A673 (cell line): ENCODE measurements at regions not wholly inside any gene's neighbourhood (a gene's known extent, or its start where the extent isn't known, plus 50 kb on each side); places are given as distances from the start of the nearest gene placed in this dataset.

ENCODE experiments used
- BruUV-seq: library from RNA; stranded (reverse); fragments of 400-500 nt; replicated peaks from 2 replicates; lab custom pipeline; 2021; lab: Mats Ljungman, UMichigan
- CTCF ChIA-PET: fragments of 300-600 bp; sonication (Branson Sonifier 250); formaldehyde crosslinking; loops from one replicate; lab custom pipeline; 2022; ENCODE audit warnings: antibody characterized with exemption; lab: Charles Lee
- POLR2A ChIA-PET: fragments of 300-600 bp; sonication (Branson Sonifier 250); formaldehyde crosslinking; loops from one replicate; lab custom pipeline; 2022; ENCODE audit warnings: antibody characterized with exemption; ENCODE audit not compliant: low non-redundant PET; lab: Charles Lee
- DNase-seq: peaks from one replicate; pipeline ENCODE4 v3.0.0-alpha.2; 2015; ENCODE audit warnings: low spot score
- H3K27ac ChIP-seq: fragments of 200-600 bp; sonication (generic); 2 replicates; pipeline ENCODE4 v1.5.1; 2016; ENCODE audit warnings: mixed run types, low read depth, mild to moderate bottlenecking, mixed read lengths, antibody characterized with exemption, low read length; ENCODE audit not compliant: poor library complexity, severe bottlenecking
- H3K27me3 ChIP-seq: fragments of 200-600 bp; sonication (generic); replicated peaks from 2 replicates; pipeline ENCODE4 v1.6.1; 2017; ENCODE audit warnings: mixed run types, low read depth, mild to moderate bottlenecking, mixed read lengths, antibody characterized with exemption, low read length; ENCODE audit not compliant: insufficient read depth, poor library complexity
- H3K36me3 ChIP-seq: fragments of 200-600 bp; sonication (generic); 2 replicates; pipeline ENCODE4 v1.6.1; 2016; ENCODE audit warnings: mixed run types, mild to moderate bottlenecking, mixed read lengths, antibody characterized with exemption, low read length; ENCODE audit not compliant: insufficient read depth, poor library complexity, severe bottlenecking
- H3K4me1 ChIP-seq: fragments of 200-600 bp; sonication (generic); 2 replicates; pipeline ENCODE4 v1.6.1; 2017; ENCODE audit warnings: mixed run types, mild to moderate bottlenecking, mixed read lengths, antibody characterized with exemption, low read length; ENCODE audit not compliant: insufficient read depth, poor library complexity, severe bottlenecking
- H3K4me3 ChIP-seq: fragments of 200-600 bp; sonication (generic); 2 replicates; pipeline ENCODE4 v1.5.1; 2016; ENCODE audit warnings: low read depth, mixed run types, mild to moderate bottlenecking, mixed read lengths, low read length; ENCODE audit not compliant: poor library complexity, severe bottlenecking
- H3K9me3 ChIP-seq: fragments of 200-600 bp; sonication (generic); 2 replicates; pipeline ENCODE4 v1.6.1; 2016; ENCODE audit warnings: mixed run types, low read depth, mild to moderate bottlenecking, mixed read lengths, antibody characterized with exemption, low read length; ENCODE audit not compliant: poor library complexity, severe bottlenecking
- EZH2 ChIP-seq: fragments of 200-600 bp; sonication (generic); IDR thresholded peaks from 2 replicates; pipeline ENCODE4 v1.6.1; 2017; ENCODE audit warnings: borderline replicate concordance, low read depth, mild to moderate bottlenecking, mixed read lengths, antibody characterized with exemption, low read length; ENCODE audit not compliant: poor library complexity, severe bottlenecking
- intact Hi-C: fragments of 100-400 bp; cut with micrococcal nuclease; formaldehyde crosslinking; loops from one replicate; pipeline ENCODE4 v1.10.0; 2022; ENCODE audit not compliant: unreplicated experiment
- TF ChIP-seq, protein P1 (sequence below): fragments of 300-800, 200-600 bp; sonication (generic); conservative IDR thresholded peaks from 2 replicates; pipeline ENCODE4 v1.5.1; 2017; ENCODE audit warnings: low read depth, mild to moderate bottlenecking, antibody characterized with exemption, low read length, moderate library complexity, mixed read lengths

DNA sequence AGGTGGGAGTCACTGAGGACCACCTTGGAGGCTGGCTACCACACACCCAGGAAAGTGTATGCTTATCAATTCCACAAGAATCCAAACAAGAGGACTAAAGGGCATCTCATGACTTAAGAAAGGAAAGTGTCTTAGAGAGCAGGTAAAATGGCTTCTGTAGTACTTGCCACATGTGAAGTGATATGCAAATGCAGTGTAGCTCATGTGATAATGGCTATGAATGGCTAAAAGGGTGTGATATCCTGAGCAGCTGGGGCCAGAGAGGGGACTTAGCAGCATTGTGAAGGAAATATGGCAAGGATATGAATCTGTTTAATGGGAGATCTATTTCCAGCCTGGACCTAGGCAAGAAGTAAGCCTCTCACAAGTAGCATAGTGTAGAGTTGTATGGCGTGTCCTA, 90.5 kb downstream of the BUB3 start:
- Histone ChIP-seq H3K9me3 (no peaks in the 10 kb centered on the region), H3K27ac (no peak overlapping the region), H3K4me1 (no peaks in the 10 kb centered on the region), H3K4me3 (no peak overlapping the region), H3K27me3 (no peaks in the 10 kb centered on the region), H3K36me3 (no peaks in the 10 kb centered on the region)
- ChIA-PET POLR2A (no interaction called here), CTCF (no interaction called here)
- no TSS peak for BruUV-seq
- DNase-seq: no peak
- no peak for TF ChIP-seq EZH2
- TF ChIP-seq, protein P1, sequence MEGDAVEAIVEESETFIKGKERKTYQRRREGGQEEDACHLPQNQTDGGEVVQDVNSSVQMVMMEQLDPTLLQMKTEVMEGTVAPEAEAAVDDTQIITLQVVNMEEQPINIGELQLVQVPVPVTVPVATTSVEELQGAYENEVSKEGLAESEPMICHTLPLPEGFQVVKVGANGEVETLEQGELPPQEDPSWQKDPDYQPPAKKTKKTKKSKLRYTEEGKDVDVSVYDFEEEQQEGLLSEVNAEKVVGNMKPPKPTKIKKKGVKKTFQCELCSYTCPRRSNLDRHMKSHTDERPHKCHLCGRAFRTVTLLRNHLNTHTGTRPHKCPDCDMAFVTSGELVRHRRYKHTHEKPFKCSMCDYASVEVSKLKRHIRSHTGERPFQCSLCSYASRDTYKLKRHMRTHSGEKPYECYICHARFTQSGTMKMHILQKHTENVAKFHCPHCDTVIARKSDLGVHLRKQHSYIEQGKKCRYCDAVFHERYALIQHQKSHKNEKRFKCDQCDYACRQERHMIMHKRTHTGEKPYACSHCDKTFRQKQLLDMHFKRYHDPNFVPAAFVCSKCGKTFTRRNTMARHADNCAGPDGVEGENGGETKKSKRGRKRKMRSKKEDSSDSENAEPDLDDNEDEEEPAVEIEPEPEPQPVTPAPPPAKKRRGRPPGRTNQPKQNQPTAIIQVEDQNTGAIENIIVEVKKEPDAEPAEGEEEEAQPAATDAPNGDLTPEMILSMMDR: no peak
- intact Hi-C loops: no loop called here

DNA sequence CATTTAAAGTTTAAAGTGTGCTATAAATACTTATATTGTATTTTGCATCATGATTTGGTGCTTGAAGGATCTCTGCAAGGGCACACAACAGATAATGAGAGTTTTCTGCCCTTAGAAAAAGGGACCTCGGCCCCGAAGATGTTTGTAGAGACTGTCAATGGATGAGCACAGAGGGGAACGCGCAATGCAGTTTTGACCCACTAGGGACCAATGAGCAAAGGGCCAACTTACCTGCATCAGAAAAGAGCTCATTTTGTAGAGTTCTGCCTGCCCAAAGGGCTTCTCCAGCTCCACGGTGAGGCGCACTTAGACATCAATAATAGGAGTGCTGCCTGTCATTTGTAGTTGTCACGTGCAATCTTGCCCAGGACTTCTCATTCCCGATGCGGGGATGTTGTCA, 91.1 kb downstream of the BUB3 start:
- CTCF ChIA-PET: no interaction called here
- H3K4me3 ChIP-seq: no peak overlapping the region

DNA sequence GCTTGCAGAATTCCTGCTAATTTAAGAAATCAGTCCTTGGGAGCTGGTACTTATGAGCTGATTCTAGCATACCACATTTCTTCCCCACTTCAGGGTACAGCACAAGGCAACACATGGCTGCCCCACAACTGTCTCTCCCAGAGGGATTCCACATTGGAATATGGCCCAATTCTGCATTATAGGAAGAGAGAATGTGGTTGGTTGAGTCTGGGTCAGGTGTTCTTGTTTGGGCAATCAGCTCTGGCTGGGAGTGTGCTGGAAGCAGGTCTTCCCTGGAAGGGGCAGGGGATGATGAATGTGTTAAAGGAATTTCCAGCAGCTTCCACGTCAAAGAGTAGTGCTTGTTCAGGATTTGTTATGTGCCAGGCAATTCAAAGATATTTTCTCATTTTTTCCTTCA, 95.7 kb downstream of the BUB3 start:
- intact Hi-C loops: no loop called here
- ChIA-PET CTCF (no interaction called here), POLR2A (no interaction called here)
- no peak for DNase-seq
- H3K36me3 ChIP-seq: no peaks in the 10 kb centered on the region
- TF ChIP-seq, protein P1: no peak
- no peak for TF ChIP-seq EZH2
- H3K4me3 ChIP-seq: no peak overlapping the region
- no peaks in the 10 kb centered on the region for H3K27me3 ChIP-seq
- no peaks in the 10 kb centered on the region for H3K4me1 ChIP-seq
- H3K9me3 ChIP-seq: peaks cover 3% of the 10 kb centered on the region
- BruUV-seq: no TSS peak
- no peak overlapping the region for H3K27ac ChIP-seq

More for the DNA sequence above, 91.1 kb downstream of the BUB3 start:
- Histone ChIP-seq H3K36me3 (no peaks in the 10 kb centered on the region), H3K9me3 (no peaks in the 10 kb centered on the region), H3K4me1 (no peaks in the 10 kb centered on the region), H3K27ac (no peak overlapping the region), H3K27me3 (no peaks in the 10 kb centered on the region)
- POLR2A ChIA-PET: no interaction called here
- intact Hi-C loops: no loop called here
- no peak for DNase-seq
- TF ChIP-seq, protein P1: no peak
- no peak for TF ChIP-seq EZH2
- BruUV-seq: no TSS peak
